AG04450 (cell line): ENCODE measurements at regions not wholly inside any gene's neighbourhood (a gene's known extent, or its start where the extent isn't known, plus 50 kb on each side); places are given as distances from the start of the nearest gene placed in this dataset.

Experiments used
- CTCF ChIA-PET: fragments of 300-600, 350-600 bp; formaldehyde crosslinking; extraction: SDS; loops from one replicate; lab custom pipeline; 2022; ENCODE audit warnings: antibody characterized with exemption, inconsistent platforms; lab: Charles Lee
- POLR2A ChIA-PET: fragments of 350-600 bp; formaldehyde crosslinking; extraction: SDS; loops from one replicate; lab custom pipeline; 2021; ENCODE audit warnings: antibody characterized with exemption, inconsistent platforms; lab: Yijun Ruan, JAX
- DNase-seq: peaks from one replicate; pipeline ENCODE4 v3.0.0-alpha.2; 2011; ENCODE audit warnings: low read depth, low spot score
- H3K27ac ChIP-seq: one replicate; pipeline ENCODE4 v1.5.1; 2012; ENCODE audit warnings: low read depth, low read length, control low read depth
- H3K27me3 ChIP-seq: one replicate; pipeline ENCODE4 v1.6.0; 2012; ENCODE audit warnings: low read length; ENCODE audit not compliant: control insufficient read depth, insufficient read depth
- H3K4me3 ChIP-seq: 2 replicates; pipeline ENCODE4 v1.5.1; 2011; ENCODE audit warnings: mild to moderate bottlenecking, low read depth, low read length, control low read depth
- H3K9me3 ChIP-seq: 2 replicates; pipeline ENCODE4 v1.5.1; 2012; ENCODE audit warnings: low read length; ENCODE audit not compliant: control insufficient read depth, insufficient read depth
- TF ChIP-seq, protein P1 (sequence below): IDR thresholded peaks from 2 replicates; pipeline ENCODE4 v1.5.1; 2011; ENCODE audit warnings: low read depth, low read length, control low read depth, inconsistent platforms

DNA sequence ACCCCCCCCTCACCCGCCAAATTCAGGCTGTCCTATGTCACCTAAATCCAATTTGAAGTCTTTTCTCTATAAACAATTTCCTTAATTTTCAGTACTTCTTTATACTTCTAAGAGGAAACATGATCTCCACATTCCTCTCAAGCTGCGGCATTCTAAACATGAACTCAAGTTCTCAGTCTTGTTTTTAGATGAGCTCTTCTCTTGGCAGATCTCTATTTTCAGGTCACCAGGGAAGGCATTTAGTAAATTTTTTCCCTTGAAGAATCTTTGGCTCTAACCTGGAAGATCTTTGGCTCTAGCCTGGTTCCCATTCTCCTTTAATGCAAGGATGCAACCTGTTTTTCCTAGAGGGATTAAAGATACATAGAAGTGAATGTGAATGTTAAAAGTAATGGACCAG is 193.4 kb downstream of the ATG4C start:
- CTCF ChIA-PET, result no interaction called here

DNA sequence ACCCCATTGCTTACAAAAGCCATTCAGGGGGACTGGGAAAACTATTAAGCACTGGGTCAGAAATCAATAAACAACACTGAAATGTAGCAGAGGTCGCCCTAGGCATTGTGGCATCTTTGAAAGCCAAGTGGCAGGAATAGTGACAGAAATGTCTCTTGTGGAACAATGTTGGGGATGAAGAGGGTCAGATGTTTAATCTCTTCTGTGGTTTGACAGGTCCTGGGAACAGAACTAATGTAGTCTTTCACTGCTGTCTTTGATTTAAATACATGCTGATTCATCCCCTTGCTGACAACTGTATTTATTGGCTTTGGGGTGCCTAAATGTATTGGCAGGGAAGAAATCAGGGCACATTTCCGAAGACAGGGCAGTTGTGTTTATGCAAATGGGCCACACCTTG is 194.8 kb downstream of the ATG4C start:
- ChIA-PET POLR2A (no interaction called here), CTCF (no interaction called here)
- Histone ChIP-seq H3K9me3 (no peaks in the 10 kb centered on the region), H3K27ac (no peak overlapping the region), H3K27me3 (peaks cover 2% of the 10 kb centered on the region), H3K4me3 (no peak overlapping the region)
- TF ChIP-seq, protein P1, sequence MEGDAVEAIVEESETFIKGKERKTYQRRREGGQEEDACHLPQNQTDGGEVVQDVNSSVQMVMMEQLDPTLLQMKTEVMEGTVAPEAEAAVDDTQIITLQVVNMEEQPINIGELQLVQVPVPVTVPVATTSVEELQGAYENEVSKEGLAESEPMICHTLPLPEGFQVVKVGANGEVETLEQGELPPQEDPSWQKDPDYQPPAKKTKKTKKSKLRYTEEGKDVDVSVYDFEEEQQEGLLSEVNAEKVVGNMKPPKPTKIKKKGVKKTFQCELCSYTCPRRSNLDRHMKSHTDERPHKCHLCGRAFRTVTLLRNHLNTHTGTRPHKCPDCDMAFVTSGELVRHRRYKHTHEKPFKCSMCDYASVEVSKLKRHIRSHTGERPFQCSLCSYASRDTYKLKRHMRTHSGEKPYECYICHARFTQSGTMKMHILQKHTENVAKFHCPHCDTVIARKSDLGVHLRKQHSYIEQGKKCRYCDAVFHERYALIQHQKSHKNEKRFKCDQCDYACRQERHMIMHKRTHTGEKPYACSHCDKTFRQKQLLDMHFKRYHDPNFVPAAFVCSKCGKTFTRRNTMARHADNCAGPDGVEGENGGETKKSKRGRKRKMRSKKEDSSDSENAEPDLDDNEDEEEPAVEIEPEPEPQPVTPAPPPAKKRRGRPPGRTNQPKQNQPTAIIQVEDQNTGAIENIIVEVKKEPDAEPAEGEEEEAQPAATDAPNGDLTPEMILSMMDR, result no peak
- DNase-seq, result no peak

More for the DNA sequence above, 193.4 kb downstream of the ATG4C start:
- TF ChIP-seq, protein P1, result no peak
- Histone ChIP-seq H3K9me3 (no peaks in the 10 kb centered on the region), H3K27ac (no peak overlapping the region), H3K4me3 (no peak overlapping the region), H3K27me3 (peaks cover 2% of the 10 kb centered on the region)
- DNase-seq, result no peak
- POLR2A ChIA-PET, result no interaction called here

DNA sequence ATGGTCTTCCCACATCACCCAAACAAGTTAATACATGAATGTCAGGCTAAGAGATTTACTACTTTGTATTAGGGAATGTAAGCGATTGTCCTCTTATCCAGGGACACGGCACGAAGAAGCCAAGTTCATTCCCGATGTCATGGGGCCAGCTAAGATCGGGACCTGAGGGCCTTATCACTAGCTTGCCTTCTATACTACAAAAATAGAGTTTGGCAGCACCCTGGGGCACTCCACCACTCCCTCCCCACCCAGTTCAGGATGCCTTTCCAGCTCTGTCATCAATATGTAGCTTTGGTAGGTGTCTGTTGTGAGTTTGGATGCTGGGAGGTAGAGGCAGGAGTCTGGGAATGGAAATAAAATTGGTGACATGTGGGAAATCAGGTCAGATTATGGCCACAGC is 197.5 kb downstream of the ATG4C start:
- POLR2A ChIA-PET, result no interaction called here
- H3K4me3 ChIP-seq, result no peak overlapping the region
- H3K9me3 ChIP-seq, result no peaks in the 10 kb centered on the region
- TF ChIP-seq, protein P1, result no peak
- H3K27me3 ChIP-seq, result peaks cover 2% of the 10 kb centered on the region
- CTCF ChIA-PET, result no interaction called here
- DNase-seq, result no peak
- H3K27ac ChIP-seq, result no peak overlapping the region

DNA sequence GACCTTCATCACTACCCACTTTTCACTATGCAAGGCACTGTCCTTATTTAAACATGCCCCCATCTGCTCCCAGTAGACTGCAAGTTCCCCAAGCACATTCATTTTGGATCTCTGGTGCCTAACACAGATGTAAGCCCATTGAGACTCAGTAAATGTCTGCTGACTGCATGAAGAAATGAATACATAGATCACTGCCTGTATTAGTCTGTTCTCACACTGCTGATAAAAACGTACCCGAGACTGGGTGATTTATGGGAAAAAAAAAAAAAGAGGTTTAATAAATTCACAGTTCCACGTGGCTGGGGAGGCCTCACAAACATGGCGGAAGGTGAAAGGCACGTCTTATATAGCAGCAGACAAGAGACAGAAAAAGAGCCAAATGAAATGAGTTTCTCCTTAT is 204.9 kb downstream of the ATG4C start:
- Histone ChIP-seq H3K27ac (no peak overlapping the region), H3K9me3 (no peaks in the 10 kb centered on the region), H3K27me3 (no peaks in the 10 kb centered on the region), H3K4me3 (no peak overlapping the region)
- no peak for DNase-seq
- TF ChIP-seq, protein P1, result no peak
- ChIA-PET CTCF (no interaction called here), POLR2A (no interaction called here)

DNA sequence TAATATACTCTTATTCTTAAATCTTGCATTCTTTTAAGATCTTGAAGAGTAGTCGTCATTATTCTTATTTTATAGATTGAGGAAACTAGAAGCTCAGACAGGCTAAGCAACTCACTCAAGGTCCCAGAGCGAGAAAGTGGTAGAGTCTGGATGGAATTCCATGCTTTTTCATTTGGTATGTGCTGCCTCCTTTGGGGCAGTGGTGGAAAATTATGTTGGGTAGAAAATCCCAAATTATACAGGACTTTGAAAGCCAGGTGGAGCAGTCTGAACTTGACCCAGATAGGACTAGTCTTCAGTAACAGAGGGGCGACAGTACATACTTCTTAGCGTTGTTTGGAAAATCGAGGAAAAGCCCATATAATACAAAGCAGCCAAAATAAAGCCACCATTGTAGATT is 205.6 kb downstream of the ATG4C start:
- Histone ChIP-seq H3K9me3 (no peaks in the 10 kb centered on the region), H3K27ac (no peak overlapping the region), H3K4me3 (no peak overlapping the region), H3K27me3 (no peaks in the 10 kb centered on the region)
- POLR2A ChIA-PET, result no interaction called here
- CTCF ChIA-PET, result no interaction called here
- DNase-seq, result no peak
- TF ChIP-seq, protein P1, result no peak; the same call in 1 of the 2 replicates
